A673 (cell line): ENCODE measurements at regions not wholly inside any gene's neighbourhood (a gene's known extent, or its start where the extent isn't known, plus 50 kb on each side); places are given as distances from the start of the nearest gene placed in this dataset.
"Not testable (repeated sequence)": the region's sequence is repeated elsewhere in the genome, so short reads cannot be mapped to it uniquely, and the experiment has no call there.

ENCODE experiments used
- CTCF ChIP-seq: fragments of 300-800, 200-600 bp; sonication (generic); conservative IDR thresholded peaks from 2 replicates; pipeline ENCODE4 v1.5.1; 2017; ENCODE audit warnings: low read depth, mild to moderate bottlenecking, antibody characterized with exemption, low read length, moderate library complexity, mixed read lengths
- EZH2 ChIP-seq: fragments of 200-600 bp; sonication (generic); IDR thresholded peaks from 2 replicates; pipeline ENCODE4 v1.6.1; 2017; ENCODE audit warnings: borderline replicate concordance, low read depth, mild to moderate bottlenecking, mixed read lengths, antibody characterized with exemption, low read length; ENCODE audit not compliant: poor library complexity, severe bottlenecking

- TF ChIP-seq CTCF, EZH2: not testable (repeated sequence)
Observed at GRCh38 chr21:9067515-9067914, 1453.9 kb upstream of the TPTE start.
